HG03196 (cell line): ENCODE measurements at regions not wholly inside any gene's neighbourhood (a gene's known extent, or its start where the extent isn't known, plus 50 kb on each side); places are given as distances from the start of the nearest gene placed in this dataset.
"Not testable (repeated sequence)": the region's sequence is repeated elsewhere in the genome, so short reads cannot be mapped to it uniquely, and the experiment has no call there.

Source experiments
- ATAC-seq: cut with Tn5 transposase; IDR thresholded peaks from one replicate; pipeline ENCODE4 v1.9.1; 2021; ENCODE audit not compliant: unreplicated experiment

DNA sequence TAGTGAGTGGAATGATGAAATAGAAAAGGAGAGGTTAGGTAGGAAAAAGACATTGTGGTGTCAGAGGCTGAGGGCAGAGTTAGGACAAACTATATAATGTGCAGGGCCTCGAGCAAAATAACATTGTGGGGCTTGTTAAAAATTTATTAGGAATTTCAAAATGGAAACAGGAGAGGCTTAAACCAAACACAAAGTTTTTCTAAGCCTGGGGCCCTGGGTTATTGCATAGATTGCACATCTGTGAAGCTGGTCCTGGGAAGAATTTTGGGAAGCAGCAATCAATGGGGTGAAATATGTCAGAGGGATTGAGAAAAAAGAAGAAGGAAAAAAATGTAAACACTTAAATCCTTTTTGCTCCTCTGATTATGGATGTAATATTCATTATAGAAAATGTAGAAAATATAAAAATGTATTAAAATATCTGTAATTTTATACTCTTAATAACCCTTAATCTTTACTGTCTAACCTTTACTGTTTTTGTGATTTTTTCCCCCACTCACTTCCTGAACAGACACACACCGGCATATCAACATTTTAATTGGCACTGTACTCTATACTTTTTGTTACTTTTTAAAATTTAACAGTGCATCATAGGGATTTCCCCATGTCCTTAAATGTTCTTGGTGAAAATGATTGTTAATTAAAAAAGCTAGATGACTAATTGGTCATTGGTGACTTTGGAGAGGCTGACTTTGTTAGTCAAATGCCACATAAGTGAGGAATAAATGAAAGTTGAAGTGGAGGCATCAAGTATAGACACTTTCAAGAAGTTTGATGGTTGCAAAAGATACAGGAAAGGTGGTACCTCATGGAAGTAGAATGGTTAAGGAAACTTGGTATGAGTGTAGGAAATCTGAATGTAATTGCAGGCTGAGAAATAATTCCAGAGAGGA, 183.4 kb downstream of the NFKBIZ start:
- ATAC-seq = no peak

- no peak for ATAC-seq
Observed at GRCh38 chr3:102034639-102035451, 185.5 kb downstream of the NFKBIZ start.

GRCh38 chr3:102036017-102036416, 186.7 kb downstream of the NFKBIZ start:
- ATAC-seq = peak; percentile 36

- no peak for ATAC-seq
Observed at GRCh38 chr3:102036472-102036871, 187.2 kb downstream of the NFKBIZ start.

DNA sequence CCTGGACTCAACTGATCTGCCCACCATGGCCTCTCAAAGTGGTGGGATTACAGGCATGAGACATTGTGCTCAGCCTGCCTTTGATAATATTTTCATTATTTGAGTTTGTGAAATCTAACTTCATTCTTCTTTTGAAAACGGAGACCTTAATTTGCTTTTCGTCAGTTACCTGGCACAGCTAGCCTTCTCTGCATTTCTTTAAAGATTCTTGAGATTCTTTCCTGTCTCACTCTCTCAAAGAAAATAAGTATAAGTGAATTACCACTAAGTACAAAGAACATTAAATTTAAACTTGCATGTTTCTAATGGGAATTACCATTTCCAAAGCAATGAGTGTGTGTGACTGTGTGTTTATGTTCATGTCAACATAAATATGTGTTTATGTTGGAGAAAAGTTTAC, 187.9 kb downstream of the NFKBIZ start:
- no peak for ATAC-seq

GRCh38 chr3:102037791-102038190, 188.5 kb downstream of the NFKBIZ start:
- no peak for ATAC-seq

DNA sequence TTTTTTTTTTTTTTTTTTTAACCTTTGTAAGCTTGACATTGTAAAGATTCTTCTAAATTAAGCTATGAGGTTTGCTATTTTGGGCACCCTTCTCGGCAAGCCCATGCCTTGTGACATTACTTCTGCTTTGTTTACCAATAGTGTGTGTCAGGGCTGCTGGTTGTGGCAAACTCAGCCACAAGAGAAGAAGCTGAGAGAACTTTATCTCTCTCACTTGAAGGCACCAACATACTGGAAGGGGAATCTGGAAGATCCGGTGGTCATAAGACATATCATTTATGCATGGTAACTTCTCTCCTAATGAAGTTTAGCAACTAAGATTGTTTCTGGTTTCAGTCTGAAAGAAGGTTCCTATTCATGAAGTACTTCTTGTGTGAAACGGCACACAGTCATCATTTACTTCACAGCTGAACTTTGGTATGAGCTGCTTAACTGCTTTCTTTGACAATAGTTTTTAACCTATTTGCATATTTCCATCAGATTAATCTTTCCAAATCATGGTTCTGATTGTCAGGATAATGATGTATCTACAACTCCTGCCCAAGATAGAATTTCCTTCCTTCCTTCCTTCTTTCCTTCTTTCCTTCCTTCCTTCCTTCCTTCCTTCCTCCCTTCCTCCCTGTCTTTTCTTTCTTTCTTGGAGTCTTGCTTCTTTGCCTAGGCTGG, 189.3 kb downstream of the NFKBIZ start:
- ATAC-seq = peak; percentile 88

GRCh38 chr3:102040144-102040543, 190.8 kb downstream of the NFKBIZ start:
- ATAC-seq = not testable (repeated sequence)

DNA sequence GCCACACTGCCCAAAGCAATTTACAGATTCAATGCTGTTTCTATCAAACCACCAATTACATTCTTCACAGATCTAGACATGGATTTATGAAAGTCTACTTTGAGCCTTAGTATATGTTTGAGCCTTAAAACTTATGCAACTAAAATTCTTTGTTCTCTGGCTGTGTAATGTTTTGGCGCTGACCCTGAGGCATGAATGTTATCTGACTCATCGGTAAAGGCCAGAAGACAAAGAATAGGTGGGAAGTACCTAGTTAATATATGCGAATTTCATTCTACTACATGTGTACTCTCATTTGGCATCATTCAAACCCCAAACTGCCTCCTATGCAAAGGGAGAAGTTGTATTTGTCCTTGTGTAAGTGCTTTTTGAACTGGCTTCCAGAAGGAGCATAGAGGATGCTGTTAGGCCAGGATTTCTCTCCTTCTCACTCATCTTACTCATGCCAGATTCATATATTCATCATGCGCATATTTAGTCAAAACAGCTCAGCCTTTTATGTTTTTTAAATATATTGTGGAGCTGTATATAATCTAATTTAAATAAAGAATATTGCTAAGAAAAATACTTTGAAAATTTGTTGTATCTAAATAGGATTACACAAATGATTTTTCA, 204.2 kb downstream of the NFKBIZ start:
- ATAC-seq = peak; percentile 48

GRCh38 chr3:102054543-102055080, 205.3 kb downstream of the NFKBIZ start:
- ATAC-seq = no peak

GRCh38 chr3:102057781-102058421, 208.6 kb downstream of the NFKBIZ start:
- ATAC-seq = peak; percentile 63

GRCh38 chr3:102059145-102059943, 210.0 kb downstream of the NFKBIZ start:
- ATAC-seq = peak; percentile 77

- ATAC-seq = no peak
Observed at GRCh38 chr3:102060814-102061213, 211.5 kb downstream of the NFKBIZ start.

GRCh38 chr3:102063572-102063971, 214.3 kb downstream of the NFKBIZ start:
- no peak for ATAC-seq

GRCh38 chr3:102066470-102066869, 217.2 kb downstream of the NFKBIZ start:
- ATAC-seq = no peak

- no peak for ATAC-seq
Observed at GRCh38 chr3:102068327-102068726, 219.0 kb downstream of the NFKBIZ start.

DNA sequence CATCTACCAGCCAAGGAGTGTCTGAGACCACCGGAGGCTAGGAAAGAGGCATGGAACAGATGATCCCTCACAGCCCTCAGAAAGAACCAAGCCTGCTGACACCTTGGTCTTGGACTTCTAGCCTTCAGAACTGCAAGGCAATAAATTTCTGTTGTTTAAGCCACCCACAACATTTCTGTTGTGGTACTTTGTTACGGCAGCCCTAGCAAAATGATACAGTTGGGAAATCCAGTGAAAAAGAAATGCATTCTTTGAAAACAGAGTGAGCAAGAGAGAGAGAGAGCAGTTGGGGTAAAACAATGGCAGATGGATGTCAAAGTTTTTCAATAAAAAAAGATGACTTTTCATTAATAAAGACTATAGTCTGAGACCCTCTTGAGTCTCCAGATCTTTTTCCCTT, 219.4 kb downstream of the NFKBIZ start:
- no peak for ATAC-seq

DNA sequence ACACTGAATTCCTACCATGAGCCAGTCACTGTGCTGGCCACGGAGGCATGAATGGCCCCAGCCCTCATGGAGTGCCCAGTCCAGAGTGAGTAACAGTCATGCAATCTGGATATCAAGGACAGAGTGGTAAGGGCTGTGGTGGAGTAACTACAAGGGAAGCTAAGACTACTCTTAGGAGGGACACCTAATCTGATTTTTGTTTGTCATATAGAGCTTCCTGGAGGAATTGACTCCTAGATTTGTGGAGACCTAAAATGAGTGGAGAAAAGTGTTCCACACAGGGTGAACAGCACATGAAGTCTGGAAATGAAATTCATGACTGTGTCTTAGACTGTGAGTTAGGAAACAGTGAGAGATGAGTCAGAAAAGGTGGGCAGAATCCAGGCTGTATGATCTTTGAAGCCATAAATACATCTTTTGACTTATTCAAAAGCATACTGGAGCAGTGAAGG, 219.9 kb downstream of the NFKBIZ start:
- ATAC-seq = no peak

DNA sequence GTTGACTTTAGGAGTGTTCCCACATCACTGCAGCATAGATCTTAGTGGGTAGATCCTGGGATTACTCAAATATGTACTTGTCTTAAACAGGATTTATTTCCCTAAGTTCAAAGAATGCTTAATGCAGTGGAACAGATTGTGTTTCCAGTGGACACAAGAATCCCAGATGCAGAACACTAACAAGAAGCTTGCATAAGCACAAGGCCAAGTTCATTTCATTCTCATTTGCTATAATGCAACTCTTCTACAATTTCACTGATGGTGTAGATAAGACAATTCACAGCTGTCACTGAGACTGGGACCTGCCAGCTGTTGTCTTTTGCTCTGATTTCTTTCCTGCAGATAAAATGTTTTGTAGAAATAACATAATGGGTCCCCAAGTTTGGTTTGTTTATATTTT, 225.6 kb downstream of the NFKBIZ start:
- ATAC-seq = no peak
